Aorta (tissue), 5 donors: ENCODE measurements at regions not wholly inside any gene's neighbourhood (a gene's known extent, or its start where the extent isn't known, plus 50 kb on each side); places are given as distances from the start of the nearest gene placed in this dataset.
"Not testable (repeated sequence)": the region's sequence is repeated elsewhere in the genome, so short reads cannot be mapped to it uniquely, and the experiment has no call there.

Experiments
- ATAC-seq: fragments of 200-7000 bp; cut with Tn5 transposase; one replicate; pipeline ENCODE4 v1.9.1; 2022; ENCODE audit warnings: moderate library complexity; ENCODE audit not compliant: low FRiP score
- DNase-seq, 2 donors: peaks; one replicate each; pipeline ENCODE4 v3.0.0-alpha.2; 2020
- H3K27ac ChIP-seq, 2 donors: one replicate each; pipeline ENCODE4 v1.5.1; 2013; ENCODE audit warnings: low read length in 2 of 2, mild to moderate bottlenecking in 2 of 2, moderate library complexity in 2 of 2, control low read depth in 1 of 2, inconsistent platforms in 1 of 2, low read depth in 1 of 2
- H3K27me3 ChIP-seq, 2 donors: one replicate each; pipeline ENCODE4 v1.6.1; 2013; ENCODE audit warnings: control low read depth in 1 of 2, low read length in 1 of 2, mild to moderate bottlenecking in 1 of 2, moderate library complexity in 1 of 2; ENCODE audit not compliant: insufficient read depth in 2 of 2, control insufficient read depth in 1 of 2
- H3K36me3 ChIP-seq, 2 donors: one replicate each; pipeline ENCODE4 v1.6.1; 2013; ENCODE audit warnings: control low read depth in 1 of 2, low read length in 1 of 2, mild to moderate bottlenecking in 1 of 2; ENCODE audit not compliant: insufficient read depth in 2 of 2, control insufficient read depth in 1 of 2
- H3K4me1 ChIP-seq, 2 donors: one replicate each; pipeline ENCODE4 v1.6.1; 2013; ENCODE audit warnings: low read length in 2 of 2, control low read depth in 1 of 2, mild to moderate bottlenecking in 1 of 2, moderate library complexity in 1 of 2; ENCODE audit not compliant: insufficient read depth in 2 of 2, control insufficient read depth in 1 of 2
- H3K4me3 ChIP-seq, 2 donors: one replicate each; pipeline ENCODE4 v1.5.1; 2013; ENCODE audit warnings: low read length in 2 of 2, control low read depth in 1 of 2, mild to moderate bottlenecking in 1 of 2
- H3K9me3 ChIP-seq: one replicate; pipeline ENCODE4 v1.6.1; 2013; ENCODE audit warnings: mild to moderate bottlenecking, low read length; ENCODE audit not compliant: control insufficient read depth
- WGBS, 2 donors: extraction: QIAGEN DNeasy Blood & Tissue Kit; methylation state at CpG; one replicate each; pipeline ENCODE4 v1.1.7; 2013; 5-methylcytosine and 5-hydroxymethylcytosine counted together
- intact Hi-C, 2 donors: fragments of 100-400 bp; cut with DNase I; formaldehyde crosslinking; loops; one replicate each; pipeline versions ENCODE4 v1.14.2 to v1.15.0; 2022
- donor health status: healthy with polysubstance abuse.
- donor health status: Bipolar disorder and iron deficiency.
- donor health status: DM: no; HTN: no; CAD: no.
- donor health status: DM: no; HTN: no; CAD: no.
- donor health status: DM: yes; HTN: yes; CAD: no.

- H3K9me3 ChIP-seq, H3K36me3 ChIP-seq, H3K27me3 ChIP-seq, H3K4me3 ChIP-seq: not testable (repeated sequence)
- intact Hi-C loops: loop anchor here (5.0 to 10.0 kb wide), 3 partner anchors 777 to 830 kb away; partner anchors contain the start of gene IGFBP3 (in 2 of the 2)
- ATAC-seq: peak; percentile 82
- DNase-seq: peak in 1 of 2 donors; percentile 54
- H3K4me1 ChIP-seq: peaks cover 9 to 16% of the 10 kb centered on the region in 2 donors
- WGBS, 2 donors: 39% methylated on average over 11 of the region's 11 CpGs
- peak overlapping the region; percentile 9 to 86 for H3K27ac ChIP-seq
Measured at GRCh38 chr7:46751927-46752723, 829.8 kb downstream of the TNS3 start.

GRCh38 chr7:46751471-46751870 lies 830.4 kb upstream of the IGFBP3 start:
- no peaks in the 10 kb centered on the region for H3K9me3 ChIP-seq
- H3K27ac ChIP-seq: peak overlapping the region; percentile 9 to 86
- no peaks in the 10 kb centered on the region for H3K27me3 ChIP-seq
- WGBS, 2 donors: 53 to 54% methylated on average over 4 of the region's 4 CpGs
- intact Hi-C loops: loop anchor here (5.0 to 10.0 kb wide), 3 partner anchors 777 to 829 kb away; partner anchors contain the start of gene IGFBP3 (in 2 of the 2)
- H3K4me1 ChIP-seq: peaks cover 9 to 16% of the 10 kb centered on the region in 2 donors
- no peak overlapping the region for H3K4me3 ChIP-seq
- ATAC-seq (no peak), DNase-seq (no peak)
- H3K36me3 ChIP-seq: no peaks in the 10 kb centered on the region

DNA sequence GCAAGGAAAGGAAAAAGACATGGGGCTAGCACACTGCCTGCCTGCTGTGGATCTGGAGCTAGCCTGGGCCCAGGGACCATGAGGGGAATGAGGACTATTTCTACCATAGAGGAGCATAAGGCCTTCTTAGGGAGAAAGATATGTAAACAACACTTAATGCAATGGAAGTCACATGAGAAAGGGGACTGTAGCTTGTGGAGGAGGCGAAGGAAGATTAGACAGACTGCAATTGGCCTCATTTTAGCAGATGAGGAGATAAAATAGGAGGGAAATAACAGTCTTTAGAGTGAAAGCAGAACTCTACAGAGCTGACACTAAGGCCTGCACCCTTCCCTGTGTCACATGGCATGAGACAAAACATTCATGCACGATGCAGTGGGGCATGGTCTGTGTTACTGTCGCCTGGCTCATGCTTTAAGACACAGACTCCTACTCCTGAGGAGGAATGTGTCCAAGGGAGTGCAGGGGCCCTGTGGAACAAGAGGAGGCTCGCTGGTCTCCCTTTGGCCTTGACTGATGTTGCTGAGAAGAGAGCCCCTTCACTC lies 829.3 kb upstream of the IGFBP3 start:
- WGBS, 2 donors: 90 to 94% methylated on average over 4 of the region's 4 CpGs
- Histone ChIP-seq H3K9me3 (no peaks in the 10 kb centered on the region), H3K36me3 (no peaks in the 10 kb centered on the region), H3K27ac (peak overlapping the region in 1 of 2 donors; percentile 19), H3K4me3 (no peak overlapping the region), H3K4me1 (peaks cover 9 to 16% of the 10 kb centered on the region in 2 donors), H3K27me3 (no peaks in the 10 kb centered on the region)
- intact Hi-C loops: loop anchor here (5.0 to 10.0 kb wide), 3 partner anchors 776 to 828 kb away; partner anchors contain the start of gene IGFBP3 (in 2 of the 2)
- DNase-seq (no peak), ATAC-seq (no peak)

- no peak for DNase-seq
- H3K9me3 ChIP-seq: no peaks in the 10 kb centered on the region
- H3K36me3 ChIP-seq: no peaks in the 10 kb centered on the region
- intact Hi-C loops: no loop called here
- ATAC-seq: no peak
- 96 to 97% methylated on average over 6 of the region's 6 CpGs for WGBS, 2 donors
- no peak overlapping the region for H3K4me3 ChIP-seq
- peaks cover 2 to 10% of the 10 kb centered on the region in 2 donors for H3K4me1 ChIP-seq
- no peaks in the 10 kb centered on the region for H3K27me3 ChIP-seq
- no peak overlapping the region for H3K27ac ChIP-seq
Measured at GRCh38 chr7:46747869-46748576, 827.0 kb upstream of the IGFBP3 start.

DNA sequence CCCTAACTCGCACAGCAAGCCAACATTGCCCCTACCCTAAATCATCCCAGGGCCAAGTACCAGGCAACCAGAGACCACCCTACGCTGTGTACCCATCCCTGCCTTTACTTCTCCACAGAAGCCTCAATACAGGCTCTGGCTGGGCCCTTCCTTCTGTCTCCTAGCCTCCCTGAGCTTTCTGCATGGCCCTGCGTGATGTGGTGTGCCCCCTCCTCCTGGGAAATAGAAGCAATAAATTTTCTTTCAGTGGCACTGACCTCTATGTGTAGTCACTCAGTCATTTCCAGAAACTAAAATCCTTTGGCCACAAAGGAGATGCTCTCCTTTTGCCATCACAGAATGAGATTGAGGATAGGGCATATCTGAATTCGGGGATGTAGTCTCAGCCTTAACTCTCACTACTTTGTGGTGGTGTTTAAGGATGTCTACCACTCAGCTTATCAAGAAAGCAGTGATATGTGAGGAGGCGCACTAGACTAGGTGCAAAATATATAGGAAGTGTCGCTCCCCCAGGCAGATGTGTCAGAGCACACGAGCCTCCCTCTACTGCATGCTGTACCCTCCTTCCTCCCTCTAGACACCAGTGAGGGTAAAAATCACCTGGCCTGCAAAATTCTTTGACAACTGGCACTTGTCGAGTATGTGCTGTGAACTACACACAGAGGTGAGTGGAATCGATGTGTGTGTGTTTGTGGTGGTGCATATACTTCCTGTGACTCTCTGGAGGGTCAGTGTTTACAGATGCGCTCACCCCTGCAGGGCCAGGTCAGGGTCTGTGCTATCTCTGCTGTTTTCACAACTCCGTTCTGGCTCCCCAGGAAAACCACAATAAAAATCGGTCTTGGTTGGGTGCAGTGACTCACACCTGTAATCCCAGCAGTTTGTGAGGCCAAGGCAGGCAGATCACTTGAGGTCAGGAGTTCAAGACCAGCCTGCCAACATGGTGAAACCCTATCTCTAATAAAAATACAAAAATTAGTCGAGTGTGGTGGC lies 825.9 kb upstream of the IGFBP3 start:
- WGBS, 2 donors: 78 to 80% methylated on average over 13 of the region's 13 CpGs
- Histone ChIP-seq H3K9me3 (no peaks in the 10 kb centered on the region), H3K4me1 (peaks cover 3 to 10% of the 10 kb centered on the region in 2 donors), H3K27me3 (no peaks in the 10 kb centered on the region), H3K27ac (no peak overlapping the region), H3K4me3 (no peak overlapping the region), H3K36me3 (no peaks in the 10 kb centered on the region)
- intact Hi-C loops: no loop called here
- ATAC-seq: no peak
- no peak for DNase-seq

GRCh38 chr7:46745707-46746090 lies 824.6 kb upstream of the IGFBP3 start:
- no peaks in the 10 kb centered on the region for H3K9me3 ChIP-seq
- H3K27me3 ChIP-seq: no peaks in the 10 kb centered on the region
- intact Hi-C loops: no loop called here
- DNase-seq (no peak), ATAC-seq (no peak)
- no peak overlapping the region for H3K4me3 ChIP-seq
- H3K4me1 ChIP-seq: peaks cover 2 to 7% of the 10 kb centered on the region in 2 donors
- 69 to 74% methylated on average over 3 of the region's 3 CpGs for WGBS, 2 donors
- no peaks in the 10 kb centered on the region for H3K36me3 ChIP-seq
- H3K27ac ChIP-seq: no peak overlapping the region

DNA sequence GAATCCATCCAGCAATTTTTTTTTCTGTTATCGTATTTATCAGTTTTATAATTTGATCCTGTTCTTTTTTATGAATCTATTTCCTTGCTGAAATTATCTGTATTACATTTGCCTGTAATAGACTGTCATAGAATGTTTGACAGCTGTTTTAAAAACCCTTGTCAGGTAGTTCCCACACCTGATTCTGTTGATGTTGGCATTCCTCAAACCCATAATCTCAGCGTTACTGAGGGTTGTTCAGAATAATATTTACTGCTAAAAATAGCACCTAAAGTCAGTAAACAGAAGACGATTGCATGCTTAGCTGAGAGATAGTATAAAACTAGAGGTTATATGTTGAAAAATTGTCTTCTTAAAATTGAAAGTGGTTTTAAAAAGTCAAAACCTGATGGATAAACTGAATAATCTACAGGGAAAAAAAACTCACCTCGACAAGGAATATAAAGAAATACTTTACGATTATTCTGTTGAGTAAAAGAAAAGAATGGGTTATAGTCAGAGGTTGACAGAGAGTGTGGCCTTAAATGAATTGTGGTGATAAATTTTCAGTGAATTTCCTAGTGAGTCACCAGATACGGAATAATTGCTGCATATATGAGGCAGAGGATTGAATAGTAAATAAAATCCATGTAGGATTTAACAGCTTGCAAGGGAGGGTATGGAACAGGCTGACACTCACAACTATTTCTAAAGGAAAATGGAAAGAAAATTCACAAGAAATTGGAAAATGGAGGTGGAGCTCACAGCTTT lies 824.1 kb upstream of the IGFBP3 start:
- no peaks in the 10 kb centered on the region for H3K36me3 ChIP-seq
- no peaks in the 10 kb centered on the region for H3K9me3 ChIP-seq
- DNase-seq (no peak), ATAC-seq (no peak)
- peaks cover 2 to 5% of the 10 kb centered on the region in 2 donors for H3K4me1 ChIP-seq
- no peak overlapping the region for H3K4me3 ChIP-seq
- intact Hi-C loops: no loop called here
- no peaks in the 10 kb centered on the region for H3K27me3 ChIP-seq
- 66 to 68% methylated on average over 6 of the region's 6 CpGs for WGBS, 2 donors
- no peak overlapping the region for H3K27ac ChIP-seq
